ENCODE measurements at regions not wholly inside any gene's neighbourhood (a gene's known extent, or its start where the extent isn't known, plus 50 kb on each side); places are given as distances from the start of the nearest gene placed in this dataset.

DNA sequence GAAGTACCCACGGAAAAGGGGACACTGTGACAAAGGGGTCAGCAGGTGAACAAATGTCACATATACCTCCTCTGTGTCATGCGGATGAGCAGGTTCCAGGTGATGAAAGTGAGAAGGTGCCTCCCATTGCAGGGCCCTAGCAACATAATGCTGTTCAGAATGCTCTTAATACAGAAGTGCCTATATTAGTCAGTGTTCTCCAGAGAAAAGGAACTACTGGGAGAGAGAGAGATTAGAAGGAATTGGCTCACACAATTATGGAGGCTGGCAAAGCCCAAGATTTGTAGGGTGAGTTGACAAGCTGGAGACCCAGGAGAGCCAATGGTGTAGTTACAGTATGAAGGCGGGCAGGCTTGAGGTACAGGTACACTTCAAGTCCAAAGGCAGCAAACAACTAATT, 98.1 kb upstream of the CDC42EP3 start:
- H3K27me3 Mint-ChIP-seq (ENCODE audit: low read depth): peaks cover 2% of the 10 kb centered on the region; the same call in 1 of the 2 replicates

More for the DNA sequence above, 98.1 kb upstream of the CDC42EP3 start:
- WGBS (ENCODE audit: extremely low coverage, insufficient read length, low lambda C conversion rate): no CpG with 5 or more reads among the region's 3 CpGs
- H4K91ac ChIP-seq (ENCODE audit: insufficient read length, low read depth, low read length): no peak overlapping the region
- no peak overlapping the region for H3K18ac ChIP-seq (ENCODE audit: insufficient read length, low read depth, low read length)
- peaks cover 8 to 9% of the 10 kb centered on the region in 2 experiments; a peak in 3 of 4 replicates for H3K4me1 Mint-ChIP-seq
- no peak overlapping the region for H2AK5ac ChIP-seq (ENCODE audit: insufficient read length, low read length)
- H3T11ph ChIP-seq (ENCODE audit: low read length): no peak overlapping the region
- no peak for DNase-seq
- no peak overlapping the region for H2BK120ac ChIP-seq (ENCODE audit: low read depth, low read length, poor library complexity, severe bottlenecking)
- H3K4ac ChIP-seq (ENCODE audit: low read depth, low read length): no peak overlapping the region
- H3K56ac ChIP-seq (ENCODE audit: insufficient read length, low read depth, low read length): no peak overlapping the region
- H3K27ac ChIP-seq (ENCODE audit: insufficient read length, low read depth, low read length): no peak overlapping the region
- H3K4me2 ChIP-seq (ENCODE audit: insufficient read depth, insufficient read length, low read length): no peak overlapping the region
- H3K9ac ChIP-seq (ENCODE audit: extremely low read depth, insufficient read length, low read length): no peak overlapping the region
- H3K9me3 Mint-ChIP-seq: peaks cover 11 to 19% of the 10 kb centered on the region in 2 experiments
- no peak overlapping the region for H3K23ac ChIP-seq (ENCODE audit: insufficient read length, low read depth, low read length)
- no peak overlapping the region for H2BK15ac ChIP-seq (ENCODE audit: low read depth, low read length)
- no peaks in the 10 kb centered on the region for H3K4me1 ChIP-seq (ENCODE audit: insufficient read depth, low read length)
- no peak overlapping the region for H4K8ac ChIP-seq (replicated peaks; ENCODE audit: insufficient read length, low read depth, low read length)
- no peak overlapping the region for H3K27ac Mint-ChIP-seq
- H3K23me2 ChIP-seq (ENCODE audit: insufficient read length, low read depth, low read length, poor library complexity, severe bottlenecking): no peaks in the 10 kb centered on the region
- H3K4me3 Mint-ChIP-seq: no peak overlapping the region
- H2BK20ac ChIP-seq (ENCODE audit: low read depth, low read length, poor library complexity, severe bottlenecking): no peak overlapping the region
- no peak overlapping the region for H3K14ac ChIP-seq (ENCODE audit: insufficient read depth, low read length)
- no peaks in the 10 kb centered on the region for H4K20me1 ChIP-seq (ENCODE audit: control insufficient read depth, insufficient read depth, insufficient read length)
- H3K79me2 ChIP-seq (ENCODE audit: insufficient read depth, low read length): no peaks in the 10 kb centered on the region
- no peaks in the 10 kb centered on the region for H3K27me3 ChIP-seq (ENCODE audit: insufficient read depth, low read length)
- no peak overlapping the region for H4K5ac ChIP-seq (ENCODE audit: insufficient read length, low read depth, low read length)
- peaks cover 0 to 8% (median 8%) of the 10 kb centered on the region in 3 experiments; a peak in 4 of 7 replicates for H3K36me3 Mint-ChIP-seq (ENCODE audit: insufficient read depth in 1 of 3, low read depth in 3 of 3)
- TF ChIP-seq, protein P1, sequence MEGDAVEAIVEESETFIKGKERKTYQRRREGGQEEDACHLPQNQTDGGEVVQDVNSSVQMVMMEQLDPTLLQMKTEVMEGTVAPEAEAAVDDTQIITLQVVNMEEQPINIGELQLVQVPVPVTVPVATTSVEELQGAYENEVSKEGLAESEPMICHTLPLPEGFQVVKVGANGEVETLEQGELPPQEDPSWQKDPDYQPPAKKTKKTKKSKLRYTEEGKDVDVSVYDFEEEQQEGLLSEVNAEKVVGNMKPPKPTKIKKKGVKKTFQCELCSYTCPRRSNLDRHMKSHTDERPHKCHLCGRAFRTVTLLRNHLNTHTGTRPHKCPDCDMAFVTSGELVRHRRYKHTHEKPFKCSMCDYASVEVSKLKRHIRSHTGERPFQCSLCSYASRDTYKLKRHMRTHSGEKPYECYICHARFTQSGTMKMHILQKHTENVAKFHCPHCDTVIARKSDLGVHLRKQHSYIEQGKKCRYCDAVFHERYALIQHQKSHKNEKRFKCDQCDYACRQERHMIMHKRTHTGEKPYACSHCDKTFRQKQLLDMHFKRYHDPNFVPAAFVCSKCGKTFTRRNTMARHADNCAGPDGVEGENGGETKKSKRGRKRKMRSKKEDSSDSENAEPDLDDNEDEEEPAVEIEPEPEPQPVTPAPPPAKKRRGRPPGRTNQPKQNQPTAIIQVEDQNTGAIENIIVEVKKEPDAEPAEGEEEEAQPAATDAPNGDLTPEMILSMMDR (conservative IDR thresholded peaks at IDR 0.05): no peak
- no peak overlapping the region for H2BK12ac ChIP-seq (ENCODE audit: insufficient read length, low read depth, low read length)
- H2BK5ac ChIP-seq (ENCODE audit: insufficient read length, low read length): no peak overlapping the region
- peaks cover under 1% of the 10 kb centered on the region for H3K9me3 ChIP-seq (ENCODE audit: control insufficient read depth, low read depth, low read length)
- no peak overlapping the region for H2AFZ ChIP-seq (ENCODE audit: low read length)
- H3K79me1 ChIP-seq (ENCODE audit: insufficient read depth, low read depth, low read length, poor library complexity, severe bottlenecking): no peaks in the 10 kb centered on the region
